Activated naive CD4-positive, alpha-beta T cell (primary cell): ENCODE measurements at regions not wholly inside any gene's neighbourhood (a gene's known extent, or its start where the extent isn't known, plus 50 kb on each side); places are given as distances from the start of the nearest gene placed in this dataset.
A peak's percentile ranks its signal among the peaks of the same experiment; 100 is the strongest.
"Not testable (repeated sequence)": the region's sequence is repeated elsewhere in the genome, so short reads cannot be mapped to it uniquely, and the experiment has no call there.

Experiments used
- DNase-seq, 4 experiments: peaks; one replicate each; lab custom pipeline; 2025; lab: John Stamatoyannopoulos, UW

- no peak for DNase-seq
Measured at GRCh38 chr4:18670034-18670433, 648.5 kb upstream of the LCORL start.

- DNase-seq = no peak
Measured at GRCh38 chr4:18669390-18669789, 647.8 kb upstream of the LCORL start.

GRCh38 chr4:18666322-18666721, 644.8 kb upstream of the LCORL start:
- no peak for DNase-seq

GRCh38 chr4:18664171-18664570, 642.6 kb upstream of the LCORL start:
- no peak for DNase-seq

- no peak for DNase-seq
Measured at GRCh38 chr4:18645351-18645750, 623.8 kb upstream of the LCORL start.

GRCh38 chr4:18641334-18641733, 619.8 kb upstream of the LCORL start:
- DNase-seq = no peak

GRCh38 chr4:18638031-18638430, 616.5 kb upstream of the LCORL start:
- DNase-seq = no peak

- no peak for DNase-seq
Measured at GRCh38 chr4:18636001-18636585, 614.5 kb upstream of the LCORL start.

- no peak for DNase-seq
Measured at GRCh38 chr4:18635531-18635930, 614.0 kb upstream of the LCORL start.

- DNase-seq = no peak
Measured at GRCh38 chr4:18631586-18631985, 610.0 kb upstream of the LCORL start.

GRCh38 chr4:18630218-18631110, 608.9 kb upstream of the LCORL start:
- DNase-seq = no peak

- no peak for DNase-seq
Measured at GRCh38 chr4:18627447-18628005, 606.0 kb upstream of the LCORL start.

- no peak for DNase-seq
Measured at GRCh38 chr4:18626996-18627395, 605.4 kb upstream of the LCORL start.

GRCh38 chr4:18626366-18626765, 604.8 kb upstream of the LCORL start:
- no peak for DNase-seq

- DNase-seq = no peak
Measured at GRCh38 chr4:18621186-18621585, 599.6 kb upstream of the LCORL start.

- no peak for DNase-seq
Measured at GRCh38 chr4:18616720-18617119, 595.2 kb upstream of the LCORL start.

- no peak for DNase-seq
Measured at GRCh38 chr4:18611026-18611425, 589.5 kb upstream of the LCORL start.

- no peak for DNase-seq
Measured at GRCh38 chr4:18608908-18609533, 587.5 kb upstream of the LCORL start.

GRCh38 chr4:18602610-18603009, 581.1 kb upstream of the LCORL start:
- DNase-seq = not testable (repeated sequence)

- peak in 1 of 4 experiments; percentile 1 for DNase-seq
Measured at GRCh38 chr4:18593297-18594002, 571.9 kb upstream of the LCORL start.

- DNase-seq = no peak
Measured at GRCh38 chr4:18582841-18583240, 561.3 kb upstream of the LCORL start.

GRCh38 chr4:18578307-18578706, 556.8 kb upstream of the LCORL start:
- no peak for DNase-seq
